B cell (primary cell): ENCODE measurements at regions not wholly inside any gene's neighbourhood (a gene's known extent, or its start where the extent isn't known, plus 50 kb on each side); places are given as distances from the start of the nearest gene placed in this dataset.

Source experiments
- ATAC-seq: fragments of 200-7000 bp; cut with Tn5 transposase; one replicate; pipeline ENCODE4 v1.10.0; 2021; ENCODE audit warnings: low read depth, mild to moderate bottlenecking, moderate number of reproducible peaks, moderate library complexity
- CTCF ChIA-PET: fragments of 350-600 bp; sonication (Branson Sonifier 250); formaldehyde crosslinking; loops from one replicate; lab custom pipeline; 2021; ENCODE audit warnings: antibody characterized with exemption, inconsistent platforms; lab: Charles Lee
- POLR2A ChIA-PET: fragments of 350-600 bp; sonication (Branson Sonifier 250); formaldehyde crosslinking; loops from one replicate; lab custom pipeline; 2021; ENCODE audit warnings: antibody characterized with exemption; lab: Charles Lee
- DNase-seq: peaks from one replicate; pipeline ENCODE4 v3.0.0; 2013
- H2AFZ ChIP-seq: 2 replicates; pipeline ENCODE4 v1.6.1; 2012; ENCODE audit warnings: mild to moderate bottlenecking, low read depth, low read length; ENCODE audit not compliant: insufficient read depth, poor library complexity, severe bottlenecking
- H3K27ac ChIP-seq, 2 donors: 1 replicate in 1 of 2; 2 replicates in 1 of 2; pipeline ENCODE4 v1.5.1; 2012 to 2013; ENCODE audit warnings: low read length in 2 of 2, mild to moderate bottlenecking in 2 of 2, moderate library complexity in 1 of 2
- H3K27me3 ChIP-seq, 4 experiments: fragments of 200-600 bp in 1 of 4; sonication (generic) in 1 of 4; replicated peaks in 1 of 4; 1 replicate in 2 of 4; 2 replicates in 2 of 4; pipeline versions ENCODE4 v1.6.1 to v1.7.0; 2013 to 2016; ENCODE audit warnings: low read length in 3 of 4, mild to moderate bottlenecking in 2 of 4, mixed read lengths in 1 of 4, moderate library complexity in 1 of 4; ENCODE audit not compliant: insufficient read depth in 4 of 4, control insufficient read depth in 3 of 4; ENCODE audit errors: control extremely low read depth in 1 of 4
- H3K36me3 ChIP-seq, 2 experiments: replicated peaks in 1 of 2; 1 replicate in 1 of 2; 2 replicates in 1 of 2; pipeline versions ENCODE4 v1.6.1 to v1.7.1; 2013; ENCODE audit warnings: low read length in 1 of 2; ENCODE audit not compliant: insufficient read depth in 2 of 2, control insufficient read depth in 1 of 2; ENCODE audit errors: control extremely low read depth in 1 of 2, extremely low read depth in 1 of 2
- H3K4me1 ChIP-seq, 2 donors: fragments of 200-600 bp in 1 of 2; sonication (generic) in 1 of 2; 1 replicate in 1 of 2; 2 replicates in 1 of 2; pipeline versions ENCODE4 v1.5.1 to v1.6.1; 2013 to 2017; ENCODE audit warnings: low read length in 2 of 2; ENCODE audit not compliant: control insufficient read depth in 2 of 2, insufficient read depth in 2 of 2
- H3K4me2 ChIP-seq: replicated peaks from 2 replicates; pipeline ENCODE3; 2012; ENCODE audit warnings: mild to moderate bottlenecking, low read depth, low read length; ENCODE audit not compliant: poor library complexity, severe bottlenecking
- H3K4me3 ChIP-seq, 5 experiments: fragments of 200-600 bp in 1 of 5; sonication (generic) in 1 of 5; 1 replicate in 3 of 5; 2 replicates in 2 of 5; pipeline versions ENCODE4 v1.5.1 to v1.7.0; 2011 to 2016; ENCODE audit warnings: low read length in 4 of 5, mild to moderate bottlenecking in 4 of 5, low read depth in 2 of 5, control low read depth in 1 of 5, moderate library complexity in 1 of 5; ENCODE audit not compliant: insufficient read depth in 1 of 5; ENCODE audit errors: control extremely low read depth in 1 of 5, extremely low read depth in 1 of 5
- H3K79me2 ChIP-seq: fragments of 200-600 bp; sonication (generic); one replicate; pipeline ENCODE4 v1.6.0; 2016; ENCODE audit warnings: low read length; ENCODE audit not compliant: control insufficient read depth, insufficient read depth
- H3K9ac ChIP-seq: fragments of 200-600 bp; sonication (generic); 2 replicates; pipeline ENCODE4 v1.6.1; 2017; ENCODE audit warnings: mild to moderate bottlenecking, low read length, moderate library complexity
- H3K9me3 ChIP-seq, 3 donors: one replicate each; pipeline versions ENCODE4 v1.6.1 to v1.7.1; 2013; ENCODE audit warnings: low read length in 2 of 3; ENCODE audit not compliant: control insufficient read depth in 2 of 3, insufficient read depth in 1 of 3; ENCODE audit errors: control extremely low read depth in 1 of 3
- H4K20me1 ChIP-seq: 2 replicates; pipeline ENCODE4 v1.6.0; 2012; ENCODE audit warnings: mild to moderate bottlenecking, low read length; ENCODE audit not compliant: insufficient read depth, control insufficient read depth, poor library complexity, severe bottlenecking
- H3K27ac Mint-ChIP-seq: one replicate; pipeline ENCODE4 v1.8.0; 2021; ENCODE audit warnings: mixed read lengths
- H3K27me3 Mint-ChIP-seq: one replicate; pipeline ENCODE4 v1.8.0; 2021; ENCODE audit warnings: mixed read lengths
- H3K4me1 Mint-ChIP-seq: one replicate; pipeline ENCODE4 v1.8.0; 2021; ENCODE audit warnings: mixed read lengths
- H3K4me3 Mint-ChIP-seq: one replicate; pipeline ENCODE4 v1.8.0; 2021; ENCODE audit warnings: mixed read lengths
- H3K9me3 Mint-ChIP-seq: one replicate; pipeline ENCODE4 v1.8.0; 2022; ENCODE audit warnings: mixed read lengths; ENCODE audit not compliant: insufficient read depth
- EZH2 ChIP-seq: IDR thresholded peaks from 2 replicates; pipeline ENCODE4 v1.6.1; 2012; ENCODE audit warnings: borderline replicate concordance, low read depth, mild to moderate bottlenecking, moderate library complexity, low read length; ENCODE audit not compliant: insufficient read depth, poor library complexity, severe bottlenecking
- WGBS: methylation state at CpG from one replicate; pipeline ENCODE4 v1.1.5; 2013; ENCODE audit warnings: missing lambda C conversion rate; ENCODE audit not compliant: insufficient coverage; 5-methylcytosine and 5-hydroxymethylcytosine counted together
- intact Hi-C: fragments of 100-400 bp; cut with micrococcal nuclease; formaldehyde crosslinking; loops from one replicate; pipeline ENCODE4 v1.10.0; 2022
- TF ChIP-seq, protein P1 (sequence below): fragments of 200-600 bp; IDR thresholded peaks from one replicate; pipeline ENCODE4 v1.8.0; 2022; ENCODE audit warnings: antibody characterized with exemption, mild to moderate bottlenecking

DNA sequence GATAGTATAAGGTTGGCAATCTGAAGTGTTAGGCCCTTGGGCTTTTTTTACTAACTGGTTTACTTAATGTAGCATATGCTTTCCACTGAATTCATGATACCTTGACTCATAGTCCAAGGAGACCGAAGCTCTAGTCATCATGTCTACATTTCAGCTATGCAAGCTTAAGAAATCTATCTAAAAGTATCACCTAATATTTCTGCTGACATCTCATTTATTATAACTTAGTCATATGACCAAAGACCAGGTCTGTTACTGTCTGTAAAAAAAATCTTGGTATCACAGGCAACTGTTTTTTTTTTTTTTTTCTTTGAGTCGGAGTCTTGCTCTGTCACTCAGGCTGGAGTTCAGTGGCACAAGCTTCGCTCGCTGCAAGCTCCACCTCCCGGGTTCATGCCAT, 814.0 kb upstream of the NDST4 start:
- peaks cover 0 to 4% (median 1%) of the 10 kb centered on the region in 3 donors for H3K9me3 ChIP-seq
- no peaks in the 10 kb centered on the region for H3K4me1 Mint-ChIP-seq
- H3K9me3 Mint-ChIP-seq: no peaks in the 10 kb centered on the region
- 89% methylated on average over 1 of the region's 5 CpGs for WGBS
- ChIA-PET POLR2A (no interaction called here), CTCF (no interaction called here)
- ATAC-seq: no peak
- no peaks in the 10 kb centered on the region for H4K20me1 ChIP-seq
- no peak for TF ChIP-seq EZH2
- TF ChIP-seq, protein P1, sequence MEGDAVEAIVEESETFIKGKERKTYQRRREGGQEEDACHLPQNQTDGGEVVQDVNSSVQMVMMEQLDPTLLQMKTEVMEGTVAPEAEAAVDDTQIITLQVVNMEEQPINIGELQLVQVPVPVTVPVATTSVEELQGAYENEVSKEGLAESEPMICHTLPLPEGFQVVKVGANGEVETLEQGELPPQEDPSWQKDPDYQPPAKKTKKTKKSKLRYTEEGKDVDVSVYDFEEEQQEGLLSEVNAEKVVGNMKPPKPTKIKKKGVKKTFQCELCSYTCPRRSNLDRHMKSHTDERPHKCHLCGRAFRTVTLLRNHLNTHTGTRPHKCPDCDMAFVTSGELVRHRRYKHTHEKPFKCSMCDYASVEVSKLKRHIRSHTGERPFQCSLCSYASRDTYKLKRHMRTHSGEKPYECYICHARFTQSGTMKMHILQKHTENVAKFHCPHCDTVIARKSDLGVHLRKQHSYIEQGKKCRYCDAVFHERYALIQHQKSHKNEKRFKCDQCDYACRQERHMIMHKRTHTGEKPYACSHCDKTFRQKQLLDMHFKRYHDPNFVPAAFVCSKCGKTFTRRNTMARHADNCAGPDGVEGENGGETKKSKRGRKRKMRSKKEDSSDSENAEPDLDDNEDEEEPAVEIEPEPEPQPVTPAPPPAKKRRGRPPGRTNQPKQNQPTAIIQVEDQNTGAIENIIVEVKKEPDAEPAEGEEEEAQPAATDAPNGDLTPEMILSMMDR: no peak
- no peak overlapping the region for H3K27ac ChIP-seq
- H3K36me3 ChIP-seq: no peaks in the 10 kb centered on the region
- H2AFZ ChIP-seq: no peak overlapping the region
- H3K27ac Mint-ChIP-seq: no peak overlapping the region
- H3K4me3 Mint-ChIP-seq: no peak overlapping the region
- intact Hi-C loops: no loop called here
- no peak for DNase-seq
- no peak overlapping the region for H3K4me2 ChIP-seq
- no peak overlapping the region for H3K4me3 ChIP-seq
- H3K27me3 Mint-ChIP-seq: no peaks in the 10 kb centered on the region
- no peak overlapping the region for H3K9ac ChIP-seq
- H3K4me1 ChIP-seq: no peaks in the 10 kb centered on the region
- H3K27me3 ChIP-seq: no peaks in the 10 kb centered on the region
- H3K79me2 ChIP-seq: no peaks in the 10 kb centered on the region

GRCh38 chr4:115923152-115923551, 809.7 kb upstream of the NDST4 start:
- no peaks in the 10 kb centered on the region for H3K27me3 Mint-ChIP-seq
- WGBS: no CpG with 5 or more reads among the region's 1 CpG
- CTCF ChIA-PET: no interaction called here

More at GRCh38 chr4:115923152-115923551, 809.7 kb upstream of the NDST4 start:
- H3K4me3 Mint-ChIP-seq: no peak overlapping the region
- no peaks in the 10 kb centered on the region for H3K9me3 Mint-ChIP-seq
- no peaks in the 10 kb centered on the region for H4K20me1 ChIP-seq
- DNase-seq (no peak), ATAC-seq (no peak)
- no peak overlapping the region for H3K4me3 ChIP-seq
- H3K4me2 ChIP-seq: no peak overlapping the region
- no peak overlapping the region for H3K9ac ChIP-seq
- H3K4me1 Mint-ChIP-seq: no peaks in the 10 kb centered on the region
- H3K36me3 ChIP-seq: no peaks in the 10 kb centered on the region
- H3K27me3 ChIP-seq: no peaks in the 10 kb centered on the region
- H3K27ac Mint-ChIP-seq: no peak overlapping the region
- intact Hi-C loops: no loop called here
- H3K4me1 ChIP-seq: no peaks in the 10 kb centered on the region
- TF ChIP-seq, protein P1: no peak
- no peak for TF ChIP-seq EZH2
- POLR2A ChIA-PET: no interaction called here
- peaks cover 0 to 10% (median 0%) of the 10 kb centered on the region in 3 donors for H3K9me3 ChIP-seq
- H3K79me2 ChIP-seq: no peaks in the 10 kb centered on the region
- no peak overlapping the region for H3K27ac ChIP-seq
- no peak overlapping the region for H2AFZ ChIP-seq
